GM23248 (cell line): ENCODE measurements at regions not wholly inside any gene's neighbourhood (a gene's known extent, or its start where the extent isn't known, plus 50 kb on each side); places are given as distances from the start of the nearest gene placed in this dataset.

Experiments used
- EZH2 ChIP-seq: fragments of 200-600 bp; sonication (generic); IDR thresholded peaks from 2 replicates; pipeline ENCODE4 v1.6.1; 2018; ENCODE audit warnings: antibody characterized with exemption, mild to moderate bottlenecking; ENCODE audit not compliant: insufficient read depth, poor library complexity, severe bottlenecking
- EZH2phosphoT487 ChIP-seq: fragments of 200-600 bp; sonication (generic); IDR thresholded peaks from 2 replicates; pipeline ENCODE4 v1.6.1; 2018; ENCODE audit warnings: antibody characterized with exemption, moderate library complexity, mild to moderate bottlenecking, low read depth; ENCODE audit not compliant: insufficient read depth

DNA sequence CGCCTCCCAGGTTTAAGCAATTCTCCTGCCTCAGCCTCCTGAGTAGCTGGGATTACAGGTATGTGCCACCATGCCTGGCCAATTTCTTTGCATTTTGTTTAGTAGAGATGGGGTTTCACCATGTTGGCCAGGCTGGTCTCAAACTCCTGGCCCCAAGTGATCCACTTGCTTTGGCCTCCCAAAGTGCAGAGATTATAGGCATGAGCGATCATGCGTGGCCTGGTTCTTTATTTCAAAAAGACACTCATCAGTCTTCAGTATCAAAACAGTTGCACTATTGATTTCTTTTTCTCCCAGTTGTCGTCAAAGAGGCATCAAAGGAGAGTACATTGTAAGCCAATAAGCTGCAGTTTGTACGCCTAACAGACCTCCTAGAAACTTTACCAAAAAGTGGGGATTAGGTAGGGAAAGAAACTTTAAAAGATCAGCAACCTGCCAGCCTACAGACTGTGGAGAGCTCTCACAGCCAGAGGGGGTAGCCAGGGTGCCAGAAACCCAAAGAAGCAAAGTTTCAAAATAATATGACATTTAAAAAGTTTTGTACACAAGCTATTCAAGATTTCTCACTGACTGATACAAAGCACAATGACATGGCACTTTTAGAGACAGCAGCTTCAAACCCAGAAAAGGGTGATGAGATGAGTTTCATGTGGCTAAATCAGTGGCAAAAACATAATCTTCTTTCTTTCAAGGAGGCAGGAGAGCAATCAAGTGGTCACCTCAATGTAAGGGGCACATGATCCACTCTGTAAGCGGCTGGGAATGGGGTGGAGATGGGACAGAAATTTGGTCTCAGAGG is 83.0 kb upstream of the RALY start:
- no peak for TF ChIP-seq EZH2
- no peak for TF ChIP-seq EZH2phosphoT487
